Heart right ventricle (tissue), 16 donors: ENCODE measurements at regions not wholly inside any gene's neighbourhood (a gene's known extent, or its start where the extent isn't known, plus 50 kb on each side); places are given as distances from the start of the nearest gene placed in this dataset.

Experiments
- ATAC-seq, 8 donors: fragments of 200-7000 bp; cut with Tn5 transposase; one replicate each; pipeline ENCODE4 v1.9.1; 2020; ENCODE audit warnings: mild to moderate bottlenecking in 8 of 8, moderate library complexity in 8 of 8, moderate number of reproducible peaks in 1 of 8
- DNase-seq, 2 donors: peaks; one replicate each; pipeline ENCODE4 v3.0.0-alpha.2; 2020
- H3K27ac ChIP-seq, 10 donors: fragments of 200-600 bp; sonication (generic) in 2 of 10; one replicate each; pipeline versions ENCODE4 v1.5.0 to v1.8.0; 2020 to 2022; ENCODE audit warnings: mild to moderate bottlenecking in 3 of 10
- H3K27me3 ChIP-seq, 7 donors: fragments of 200-600 bp; one replicate each; pipeline ENCODE4 v1.8.0; 2021 to 2022; ENCODE audit warnings: mild to moderate bottlenecking in 2 of 7
- H3K36me3 ChIP-seq, 9 donors: fragments of 200-600 bp; sonication (generic) in 1 of 9; one replicate each; pipeline versions ENCODE4 v1.5.0 to v1.8.0; 2020 to 2022; ENCODE audit warnings: mild to moderate bottlenecking in 2 of 9
- H3K4me1 ChIP-seq, 9 donors: fragments of 200-600 bp; sonication (generic) in 1 of 9; one replicate each; pipeline versions ENCODE4 v1.5.0 to v1.8.0; 2020 to 2022; ENCODE audit warnings: mild to moderate bottlenecking in 4 of 9
- H3K4me3 ChIP-seq, 10 donors: fragments of 200-600 bp; sonication (generic) in 2 of 10; one replicate each; pipeline versions ENCODE4 v1.5.0 to v1.8.0; 2020 to 2022; ENCODE audit warnings: mild to moderate bottlenecking in 7 of 10, moderate library complexity in 2 of 10
- H3K9me3 ChIP-seq, 11 donors: fragments of 200-600 bp in 10 of 11; sonication (generic) in 2 of 11; one replicate each; pipeline versions ENCODE4 v1.5.0 to v1.8.0; 2013 to 2022; ENCODE audit warnings: mild to moderate bottlenecking in 2 of 11, control low read depth in 1 of 11, moderate library complexity in 1 of 11
- CTCF ChIP-seq, 9 donors: fragments of 200-600 bp; sonication (generic) in 2 of 9; IDR thresholded peaks; one replicate each; pipeline versions ENCODE4 v1.5.0 to v1.8.0; 2021 to 2022; ENCODE audit warnings: antibody characterized with exemption in 9 of 9, mild to moderate bottlenecking in 5 of 9, moderate library complexity in 1 of 9
- WGBS, 2 donors: extraction: QIAGEN DNeasy Blood & Tissue Kit; methylation state at CpG; one replicate each; pipeline ENCODE4 v1.1.7; 2013; ENCODE audit warnings: inconsistent platforms in 1 of 2; 5-methylcytosine and 5-hydroxymethylcytosine counted together
- intact Hi-C, 10 donors: fragments of 100-400 bp; cut with DNase I; formaldehyde crosslinking; loops; one replicate each; pipeline versions ENCODE4 v1.11.1 to v1.14.2; 2022
- donor health status: Arrhythmogenic right ventricular cardiomyopathy.
- donor health status: ischemic (EF 13 %, LVEDD 7.1; RV severe dilation, severe dysfunction).
- donor health status: healthy with polysubstance abuse.
- donor health status: DM: no; HTN: yes; CAD: no.
- donor health status: DM: no; HTN: no; CAD: no.
- donor health status: ischemic (EF 25% LVEDD 6.9; RV normal size, moderate dysfunction).
- donor health status: ischemic (EF 25% LVEDD 5.7; RV mildly dilated, moderate dysfunction).
- donor health status: healthy.
- donor health status: DM: yes; HTN: yes; CAD: no.
- donor health status: Ischemic cardiomyopathy.
- donor health status: ischemic (EF 35%, LVEDD 5.7; RV mildly dilated, moderate dysfunction).
- donor health status: nonischemic (EF 11% LVEDD 7.7; RV severe dilation, severe dysfunction).
- donor health status: DM: yes; HTN: yes; CAD: no.
- donor health status: PGD.
- donor health status: ischemic (EF 29% LVEDD 5.4; RV normal size, mild dysfunction).
- donor health status: nonischemic (EF 23%, LVEDD 6.1; RV moderate dilation, normal function).

GRCh38 chr7:106421181-106421762 is 136.5 kb upstream of the NAMPT start:
- 18% methylated on average over 6 of the region's 6 CpGs for WGBS, 2 donors
- H3K27me3 ChIP-seq, result no peaks in the 10 kb centered on the region
- no peaks in the 10 kb centered on the region for H3K36me3 ChIP-seq
- H3K4me3 ChIP-seq, result no peak overlapping the region
- peaks cover 0 to 88% (median 27%) of the 10 kb centered on the region in 9 donors for H3K4me1 ChIP-seq
- H3K9me3 ChIP-seq, result peaks cover 0 to 10% (median 4%) of the 10 kb centered on the region in 11 donors
- intact Hi-C loops, result loop anchor here in 1 of 10 donors (10.0 kb wide), 1 partner anchor 136 kb away; the partner anchor contains the start of gene NAMPT
- H3K27ac ChIP-seq, result peak overlapping the region in 9 of 10 donors; percentile 18 to 93 (median 66)
- ATAC-seq, result peak; percentile 72 to 84 (median 81)
- DNase-seq, result peak; percentile 64 to 65
- no peak for TF ChIP-seq CTCF (IDR thresholded peaks at IDR 0.05)

GRCh38 chr7:106420736-106421135 is 136.0 kb upstream of the NAMPT start:
- Histone ChIP-seq H3K9me3 (peaks cover 0 to 16% (median 9%) of the 10 kb centered on the region in 11 donors), H3K36me3 (no peaks in the 10 kb centered on the region), H3K27ac (peak overlapping the region in 9 of 10 donors; percentile 18 to 93 (median 66)), H3K4me1 (peaks cover 0 to 87% (median 27%) of the 10 kb centered on the region in 9 donors), H3K4me3 (no peak overlapping the region), H3K27me3 (no peaks in the 10 kb centered on the region)
- intact Hi-C loops, result loop anchor here in 1 of 10 donors (10.0 kb wide), 1 partner anchor 136 kb away; the partner anchor contains the start of gene NAMPT
- ATAC-seq (peak in 2 of 8 donors; percentile 1), DNase-seq (no peak)
- TF ChIP-seq CTCF (IDR thresholded peaks at IDR 0.05), result no peak
- 49 to 58% methylated on average over 5 of the region's 5 CpGs for WGBS, 2 donors

- TF ChIP-seq CTCF (IDR thresholded peaks at IDR 0.05), result no peak
- ATAC-seq, result no peak
- H3K9me3 ChIP-seq, result peaks cover 0 to 21% (median 10%) of the 10 kb centered on the region in 11 donors
- no peaks in the 10 kb centered on the region for H3K27me3 ChIP-seq
- H3K4me3 ChIP-seq, result no peak overlapping the region
- WGBS, 2 donors, result 79 to 82% methylated on average over 2 of the region's 2 CpGs
- intact Hi-C loops, result loop anchor here in 1 of 10 donors (10.0 kb wide), 1 partner anchor 135 kb away; the partner anchor contains the start of gene NAMPT
- no peak for DNase-seq
- peak overlapping the region in 5 of 10 donors; percentile 59 to 93 (median 75) for H3K27ac ChIP-seq
- H3K36me3 ChIP-seq, result no peaks in the 10 kb centered on the region
- peaks cover 0 to 87% (median 24%) of the 10 kb centered on the region in 9 donors for H3K4me1 ChIP-seq
Measured at GRCh38 chr7:106420210-106420609, 135.4 kb upstream of the NAMPT start.

GRCh38 chr7:106419455-106420182 is 134.8 kb upstream of the NAMPT start:
- peaks cover 0 to 82% (median 19%) of the 10 kb centered on the region in 9 donors for H3K4me1 ChIP-seq
- intact Hi-C loops, result loop anchor here in 2 of 10 donors (5.0 to 10.0 kb wide), 2 partner anchors 132 to 135 kb away; partner anchors contain the start of gene NAMPT (in 1 of the 2)
- H3K9me3 ChIP-seq, result peaks cover 0 to 22% (median 10%) of the 10 kb centered on the region in 11 donors
- TF ChIP-seq CTCF (IDR thresholded peaks at IDR 0.05), result no peak
- no peak overlapping the region for H3K4me3 ChIP-seq
- H3K27ac ChIP-seq, result peak overlapping the region in 2 of 10 donors; percentile 78 to 93
- DNase-seq (no peak), ATAC-seq (no peak)
- no peaks in the 10 kb centered on the region for H3K36me3 ChIP-seq
- 94 to 98% methylated on average over 9 of the region's 9 CpGs for WGBS, 2 donors
- H3K27me3 ChIP-seq, result no peaks in the 10 kb centered on the region
